ENCODE measurements at regions not wholly inside any gene's neighbourhood (a gene's known extent, or its start where the extent isn't known, plus 50 kb on each side); places are given as distances from the start of the nearest gene placed in this dataset.

DNA sequence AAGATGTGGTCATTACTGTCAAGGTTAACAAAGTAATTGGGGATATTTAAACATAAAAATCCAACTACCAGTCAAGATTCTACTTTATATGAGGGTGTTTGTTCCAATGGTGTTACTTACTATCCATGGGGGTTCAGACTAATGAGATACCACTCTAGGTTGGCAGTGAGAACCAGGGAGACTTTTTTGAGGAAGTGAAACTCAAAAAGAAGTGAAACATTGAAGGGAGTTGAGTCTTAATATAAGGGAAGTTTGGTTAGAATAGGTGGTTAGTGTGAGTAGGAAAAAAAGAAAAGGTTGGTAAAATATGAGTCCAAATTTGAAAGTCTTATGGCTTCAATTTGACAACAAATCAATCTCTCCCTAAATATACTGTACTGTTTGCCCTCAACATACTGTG lies 123.6 kb upstream of the ANK3 start:
- H3K4me3 ChIP-seq (ENCODE audit: low read length), result no peak overlapping the region
- DNase-seq (ENCODE audit: low read depth), result no peak
- no peak for TF ChIP-seq CTCF (conservative IDR thresholded peaks at IDR 0.05; ENCODE audit: low read length)

DNA sequence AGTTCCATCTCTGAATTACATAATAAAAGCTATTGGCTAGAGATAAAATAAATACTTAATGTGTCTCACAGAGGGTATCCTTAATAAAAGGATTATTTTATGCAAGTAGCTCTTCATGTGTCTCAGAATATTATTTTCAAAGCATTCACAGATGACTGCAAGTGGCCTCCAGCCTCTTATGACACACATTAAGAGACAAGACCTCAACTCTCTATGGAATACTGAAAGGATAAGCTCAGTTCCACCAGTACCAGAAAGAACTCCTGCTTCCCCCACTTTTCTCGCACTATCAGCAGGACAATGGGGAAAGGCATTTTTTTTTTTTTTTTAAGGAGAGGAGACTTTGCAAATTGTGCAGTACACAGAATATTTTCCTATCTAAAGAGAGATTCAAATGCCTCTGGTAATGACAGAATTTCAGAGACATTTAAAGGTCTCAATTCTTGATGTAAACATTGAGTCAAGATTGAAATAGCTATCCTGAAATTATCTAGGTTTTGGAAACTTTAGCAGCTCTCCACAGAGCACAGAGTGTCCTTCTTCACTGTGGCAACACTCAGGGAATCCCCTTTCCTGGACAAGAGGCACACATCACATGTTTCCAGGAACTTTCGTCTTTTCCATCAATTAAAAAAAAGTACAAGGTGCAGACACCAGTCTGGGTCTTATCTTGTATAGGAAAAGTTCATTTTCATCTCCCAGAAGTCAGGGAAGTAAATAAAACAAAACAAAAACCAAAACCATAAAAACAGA lies 122.0 kb upstream of the ANK3 start:
- TF ChIP-seq CTCF (conservative IDR thresholded peaks at IDR 0.05; ENCODE audit: low read length), result no peak
- no peak overlapping the region for H3K4me3 ChIP-seq (ENCODE audit: low read length)
- DNase-seq (ENCODE audit: low read depth), result no peak

DNA sequence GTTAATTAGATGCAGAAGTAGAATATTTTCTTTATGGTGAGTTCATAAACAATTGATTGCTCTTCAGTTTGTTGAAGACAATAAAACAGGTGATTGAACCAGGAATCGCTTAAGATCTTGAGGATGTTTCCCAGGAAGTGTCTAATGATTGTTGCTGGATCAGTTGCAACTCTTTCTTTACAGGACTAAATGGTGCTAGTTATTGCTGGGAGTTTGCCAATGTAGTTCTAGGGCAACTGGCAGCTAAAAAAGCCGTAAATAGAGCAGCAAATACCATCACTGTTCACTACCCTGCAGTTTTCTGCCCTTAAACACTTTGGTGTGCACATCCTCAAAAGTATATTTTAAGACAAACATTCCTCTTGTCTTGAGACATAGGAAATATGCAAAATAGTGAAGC lies 119.2 kb upstream of the ANK3 start:
- no peak for DNase-seq (ENCODE audit: low read depth)
- no peak overlapping the region for H3K4me3 ChIP-seq (ENCODE audit: low read length)
- no peak for TF ChIP-seq CTCF (conservative IDR thresholded peaks at IDR 0.05; ENCODE audit: low read length)

- TF ChIP-seq CTCF (conservative IDR thresholded peaks at IDR 0.05; ENCODE audit: low read length), result no peak
- H3K4me3 ChIP-seq (ENCODE audit: low read length), result no peak overlapping the region
- DNase-seq (ENCODE audit: low read depth), result peak; percentile 1
Observed at GRCh38 chr10:60508037-60508436, 118.4 kb upstream of the ANK3 start.

GRCh38 chr10:60502621-60503020 lies 112.9 kb upstream of the ANK3 start:
- TF ChIP-seq CTCF (conservative IDR thresholded peaks at IDR 0.05; ENCODE audit: low read length), result no peak
- no peak overlapping the region for H3K4me3 ChIP-seq (ENCODE audit: low read length)
- DNase-seq (ENCODE audit: low read depth), result no peak

DNA sequence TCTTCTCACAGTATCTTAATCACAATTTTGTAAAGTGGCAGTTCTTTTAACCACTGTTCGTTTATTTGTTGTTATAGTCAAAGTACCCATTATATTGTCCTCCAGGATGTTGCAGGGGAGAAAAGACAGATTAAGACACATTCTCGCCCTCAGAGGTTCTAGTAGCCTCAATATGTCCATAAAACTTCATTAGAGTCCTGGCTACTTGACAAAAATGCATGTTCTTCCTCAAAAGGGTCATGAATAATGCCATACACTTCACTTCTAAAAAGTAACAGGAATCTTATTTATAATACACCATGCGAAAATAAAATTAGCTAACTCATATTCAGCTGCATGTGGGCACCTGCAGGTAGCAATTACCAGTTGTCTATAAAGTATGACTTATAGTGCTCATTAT lies 109.3 kb upstream of the ANK3 start:
- no peak overlapping the region for H3K4me3 ChIP-seq (ENCODE audit: low read length)
- DNase-seq (ENCODE audit: low read depth), result no peak

More for the DNA sequence above, 109.3 kb upstream of the ANK3 start:
- TF ChIP-seq CTCF (conservative IDR thresholded peaks at IDR 0.05; ENCODE audit: low read length), result no peak

Measured in AG10803 (cell line).